Cardiac muscle cell (in vitro differentiated cells and primary cell): ENCODE measurements at regions not wholly inside any gene's neighbourhood (a gene's known extent, or its start where the extent isn't known, plus 50 kb on each side); places are given as distances from the start of the nearest gene placed in this dataset.

ENCODE experiments used
- DNase-seq, 2 donors: peaks; one replicate each; pipeline versions ENCODE4 v3.0.0 to v3.0.0-alpha.2; 2010 to 2017; ENCODE audit warnings: low read depth in 1 of 2, low spot score in 1 of 2
- H3K27ac ChIP-seq: fragments of 200-600 bp; sonication (generic); 2 replicates; pipeline ENCODE4 v1.5.1; 2016
- H3K27me3 ChIP-seq: fragments of 200-600 bp; sonication (generic); 2 replicates; pipeline ENCODE4 v1.6.0; 2016; ENCODE audit warnings: control low read depth
- H3K36me3 ChIP-seq: fragments of 200-600 bp; sonication (generic); 2 replicates; pipeline ENCODE4 v1.5.1; 2016; ENCODE audit warnings: control low read depth
- H3K4me1 ChIP-seq: fragments of 200-600 bp; sonication (generic); 2 replicates; pipeline ENCODE4 v1.8.1; 2017; ENCODE audit warnings: low read depth, mild to moderate bottlenecking, mixed run types
- H3K4me3 ChIP-seq: fragments of 200-600 bp; sonication (generic); 2 replicates; pipeline ENCODE4 v1.5.1; 2016; ENCODE audit warnings: mild to moderate bottlenecking
- H3K9me3 ChIP-seq: fragments of 200-600 bp; sonication (generic); 2 replicates; pipeline ENCODE4 v1.5.1; 2017; ENCODE audit warnings: low read depth, mild to moderate bottlenecking, control low read depth
- CTCF ChIP-seq: IDR thresholded peaks from 2 replicates; pipeline ENCODE4 v1.5.1; 2012; ENCODE audit warnings: low read depth, mild to moderate bottlenecking, low read length

- Histone ChIP-seq H3K27ac (no peak overlapping the region), H3K27me3 (no peaks in the 10 kb centered on the region), H3K4me3 (no peak overlapping the region), H3K36me3 (no peaks in the 10 kb centered on the region), H3K9me3 (no peaks in the 10 kb centered on the region), H3K4me1 (no peaks in the 10 kb centered on the region)
- no peak for TF ChIP-seq CTCF
- no peak for DNase-seq
These were observed 147.3 kb downstream of the KCNRG start for GRCh38 chr13:50162567-50162966.

- Histone ChIP-seq H3K27me3 (no peaks in the 10 kb centered on the region), H3K9me3 (no peaks in the 10 kb centered on the region), H3K36me3 (no peaks in the 10 kb centered on the region), H3K27ac (no peak overlapping the region), H3K4me1 (no peaks in the 10 kb centered on the region), H3K4me3 (no peak overlapping the region)
- DNase-seq: no peak
- no peak for TF ChIP-seq CTCF
These were observed 152.1 kb downstream of the KCNRG start for GRCh38 chr13:50167224-50167947.

- H3K4me3 ChIP-seq: no peak overlapping the region
- no peaks in the 10 kb centered on the region for H3K9me3 ChIP-seq
- H3K27ac ChIP-seq: no peak overlapping the region
- TF ChIP-seq CTCF: no peak
- H3K36me3 ChIP-seq: no peaks in the 10 kb centered on the region
- no peaks in the 10 kb centered on the region for H3K27me3 ChIP-seq
- DNase-seq: no peak
- no peaks in the 10 kb centered on the region for H3K4me1 ChIP-seq
These were observed 152.7 kb downstream of the KCNRG start for GRCh38 chr13:50167967-50168366.

GRCh38 chr13:50168786-50169185, 153.5 kb downstream of the KCNRG start:
- H3K27ac ChIP-seq: no peak overlapping the region
- TF ChIP-seq CTCF: no peak
- H3K36me3 ChIP-seq: no peaks in the 10 kb centered on the region
- H3K27me3 ChIP-seq: no peaks in the 10 kb centered on the region
- H3K9me3 ChIP-seq: no peaks in the 10 kb centered on the region
- H3K4me3 ChIP-seq: no peak overlapping the region
- no peaks in the 10 kb centered on the region for H3K4me1 ChIP-seq
- DNase-seq: no peak

GRCh38 chr13:50170447-50171037, 155.3 kb downstream of the KCNRG start:
- Histone ChIP-seq H3K4me1 (no peaks in the 10 kb centered on the region), H3K36me3 (no peaks in the 10 kb centered on the region), H3K9me3 (no peaks in the 10 kb centered on the region), H3K27ac (no peak overlapping the region), H3K4me3 (no peak overlapping the region), H3K27me3 (no peaks in the 10 kb centered on the region)
- TF ChIP-seq CTCF: peak; percentile 46
- DNase-seq: peak in 1 of 2 donors; percentile 53
